Uterus (tissue), 3 donors: ENCODE measurements at regions not wholly inside any gene's neighbourhood (a gene's known extent, or its start where the extent isn't known, plus 50 kb on each side); places are given as distances from the start of the nearest gene placed in this dataset.

Experiments used
- DNase-seq, 2 donors: peaks; one replicate each; pipeline ENCODE4 v3.0.0-alpha.2; 2019 to 2020
- H3K27ac ChIP-seq, 2 donors: fragments of 200-600 bp; sonication (generic); 1 replicate in 1 of 2; 2 replicates in 1 of 2; pipeline ENCODE4 v1.5.1; 2016 to 2018
- H3K27me3 ChIP-seq, 2 donors: fragments of 200-600 bp; sonication (generic); one replicate each; pipeline ENCODE4 v1.5.1; 2018 to 2019; ENCODE audit warnings: control low read depth in 1 of 2
- H3K36me3 ChIP-seq, 2 donors: fragments of 200-600 bp; sonication (generic); one replicate each; pipeline ENCODE4 v1.5.1; 2019; ENCODE audit warnings: control low read depth in 1 of 2
- H3K4me1 ChIP-seq, 2 donors: fragments of 200-600 bp; sonication (generic); one replicate each; pipeline ENCODE4 v1.5.1; 2018 to 2019; ENCODE audit warnings: control low read depth in 1 of 2
- H3K4me3 ChIP-seq, 2 donors: fragments of 200-600 bp; sonication (generic); 1 replicate in 1 of 2; 2 replicates in 1 of 2; pipeline ENCODE4 v1.5.1; 2018 to 2019; ENCODE audit warnings: mild to moderate bottlenecking in 1 of 2
- H3K9me3 ChIP-seq, 2 donors: fragments of 200-600 bp; sonication (generic); one replicate each; pipeline ENCODE4 v1.5.1; 2019; ENCODE audit warnings: control low read depth in 1 of 2
- POLR2A ChIP-seq, 2 donors: fragments of 450-650 bp; IDR thresholded peaks; one replicate each; pipeline ENCODE4 v1.6.1; 2016; ENCODE audit warnings: antibody characterized with exemption in 2 of 2, mild to moderate bottlenecking in 1 of 2, moderate library complexity in 1 of 2
- intact Hi-C: fragments of 100-400 bp; cut with DNase I; formaldehyde crosslinking; loops from one replicate; pipeline ENCODE4 v1.15.1; 2023; ENCODE audit warnings: low total_unique reads
- TF ChIP-seq, protein P1 (sequence below), 4 experiments: fragments of 200-600 bp in 2 of 4; fragments of 450-650 bp in 2 of 4; sonication (generic) in 2 of 4; IDR thresholded peaks; one replicate each; pipeline ENCODE4 v1.5.1; 2016 to 2019; ENCODE audit warnings: antibody characterized with exemption in 4 of 4, mild to moderate bottlenecking in 2 of 4, moderate library complexity in 1 of 4
- donor health status: DM: yes; HTN: yes; CAD: no.

DNA sequence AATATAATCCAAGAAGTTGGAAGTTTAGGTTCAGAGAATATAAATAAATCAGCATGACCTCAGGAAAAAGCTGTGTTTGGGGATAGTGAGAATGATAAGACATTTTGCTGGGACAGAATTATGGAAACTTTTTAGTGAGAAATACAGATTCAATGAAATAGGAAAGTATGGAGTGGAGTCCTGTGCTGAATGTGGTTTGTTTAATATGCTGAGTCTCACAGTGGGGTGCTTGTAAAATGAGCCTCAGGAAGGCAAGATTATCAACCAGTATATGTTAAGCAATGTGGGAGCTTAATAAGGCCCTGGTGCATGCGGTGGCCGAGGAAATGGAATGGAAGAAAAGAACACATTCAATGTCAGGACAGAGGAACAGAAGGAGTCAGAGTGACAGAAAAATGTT lies 1554.7 kb upstream of the TENM3 start:
- no peak for DNase-seq
- Histone ChIP-seq H3K36me3 (no peaks in the 10 kb centered on the region), H3K27ac (no peak overlapping the region), H3K4me1 (no peaks in the 10 kb centered on the region), H3K27me3 (no peaks in the 10 kb centered on the region), H3K9me3 (no peaks in the 10 kb centered on the region), H3K4me3 (no peak overlapping the region)
- intact Hi-C loops = no loop called here
- no peak for TF ChIP-seq POLR2A (IDR thresholded peaks at IDR 0.05)
- TF ChIP-seq, protein P1, sequence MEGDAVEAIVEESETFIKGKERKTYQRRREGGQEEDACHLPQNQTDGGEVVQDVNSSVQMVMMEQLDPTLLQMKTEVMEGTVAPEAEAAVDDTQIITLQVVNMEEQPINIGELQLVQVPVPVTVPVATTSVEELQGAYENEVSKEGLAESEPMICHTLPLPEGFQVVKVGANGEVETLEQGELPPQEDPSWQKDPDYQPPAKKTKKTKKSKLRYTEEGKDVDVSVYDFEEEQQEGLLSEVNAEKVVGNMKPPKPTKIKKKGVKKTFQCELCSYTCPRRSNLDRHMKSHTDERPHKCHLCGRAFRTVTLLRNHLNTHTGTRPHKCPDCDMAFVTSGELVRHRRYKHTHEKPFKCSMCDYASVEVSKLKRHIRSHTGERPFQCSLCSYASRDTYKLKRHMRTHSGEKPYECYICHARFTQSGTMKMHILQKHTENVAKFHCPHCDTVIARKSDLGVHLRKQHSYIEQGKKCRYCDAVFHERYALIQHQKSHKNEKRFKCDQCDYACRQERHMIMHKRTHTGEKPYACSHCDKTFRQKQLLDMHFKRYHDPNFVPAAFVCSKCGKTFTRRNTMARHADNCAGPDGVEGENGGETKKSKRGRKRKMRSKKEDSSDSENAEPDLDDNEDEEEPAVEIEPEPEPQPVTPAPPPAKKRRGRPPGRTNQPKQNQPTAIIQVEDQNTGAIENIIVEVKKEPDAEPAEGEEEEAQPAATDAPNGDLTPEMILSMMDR (IDR thresholded peaks at IDR 0.05) = no peak

GRCh38 chr4:180694875-180695274 lies 1548.3 kb upstream of the TENM3 start:
- DNase-seq = no peak
- H3K9me3 ChIP-seq = no peaks in the 10 kb centered on the region
- H3K4me3 ChIP-seq = no peak overlapping the region
- no peaks in the 10 kb centered on the region for H3K36me3 ChIP-seq
- intact Hi-C loops = no loop called here
- no peak for TF ChIP-seq POLR2A (IDR thresholded peaks at IDR 0.05)
- TF ChIP-seq, protein P1 (IDR thresholded peaks at IDR 0.05) = no peak
- no peak overlapping the region for H3K27ac ChIP-seq
- H3K27me3 ChIP-seq = no peaks in the 10 kb centered on the region
- no peaks in the 10 kb centered on the region for H3K4me1 ChIP-seq

- no peak for TF ChIP-seq POLR2A (IDR thresholded peaks at IDR 0.05)
- TF ChIP-seq, protein P1 (IDR thresholded peaks at IDR 0.05) = no peak
- no peak overlapping the region for H3K4me3 ChIP-seq
- no peak for DNase-seq
- H3K9me3 ChIP-seq = no peaks in the 10 kb centered on the region
- intact Hi-C loops = no loop called here
- no peaks in the 10 kb centered on the region for H3K27me3 ChIP-seq
- no peaks in the 10 kb centered on the region for H3K36me3 ChIP-seq
- H3K27ac ChIP-seq = no peak overlapping the region
- no peaks in the 10 kb centered on the region for H3K4me1 ChIP-seq
Observed at GRCh38 chr4:180695851-180696250, 1547.4 kb upstream of the TENM3 start.

- Histone ChIP-seq H3K9me3 (no peaks in the 10 kb centered on the region), H3K4me1 (no peaks in the 10 kb centered on the region), H3K4me3 (no peak overlapping the region), H3K36me3 (no peaks in the 10 kb centered on the region), H3K27me3 (no peaks in the 10 kb centered on the region), H3K27ac (no peak overlapping the region)
- no peak for DNase-seq
- intact Hi-C loops = no loop called here
- TF ChIP-seq, protein P1 (IDR thresholded peaks at IDR 0.05) = no peak
- no peak for TF ChIP-seq POLR2A (IDR thresholded peaks at IDR 0.05)
Observed at GRCh38 chr4:180696460-180697092, 1546.6 kb upstream of the TENM3 start.

DNA sequence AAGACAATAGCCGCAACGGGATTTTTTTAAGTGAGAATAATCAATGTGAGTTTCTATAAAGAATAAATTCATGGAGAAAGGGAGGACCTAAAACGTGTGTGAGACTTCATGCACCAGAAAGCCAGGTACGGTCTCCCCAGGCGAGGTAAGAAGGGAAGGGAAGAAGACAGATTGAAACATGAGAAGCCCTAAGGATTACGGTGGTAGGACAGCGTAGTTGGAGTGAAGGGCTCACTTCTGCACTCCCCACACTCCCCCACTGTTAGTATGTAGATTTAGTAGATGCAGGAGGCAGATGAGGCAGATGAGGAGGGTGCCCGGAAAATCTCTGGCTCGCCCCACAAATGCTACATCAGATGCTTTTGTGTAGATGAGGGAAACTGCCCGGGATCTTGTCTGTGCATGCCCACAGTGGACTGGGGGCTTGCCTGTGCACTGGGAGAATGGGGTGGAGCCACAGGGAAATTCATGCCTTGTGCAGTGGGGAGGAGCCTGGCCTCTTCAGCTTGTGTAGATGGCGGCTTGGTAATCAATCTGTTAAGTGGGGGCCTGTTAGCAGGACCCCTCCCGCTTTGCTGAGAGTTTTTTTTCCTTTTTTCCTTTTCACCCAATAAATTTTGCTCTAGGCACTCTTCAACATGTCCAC lies 1544.5 kb upstream of the TENM3 start:
- Histone ChIP-seq H3K27me3 (no peaks in the 10 kb centered on the region), H3K36me3 (no peaks in the 10 kb centered on the region), H3K27ac (no peak overlapping the region), H3K4me1 (no peaks in the 10 kb centered on the region), H3K4me3 (no peak overlapping the region), H3K9me3 (no peaks in the 10 kb centered on the region)
- TF ChIP-seq, protein P1 (IDR thresholded peaks at IDR 0.05) = no peak
- TF ChIP-seq POLR2A (IDR thresholded peaks at IDR 0.05) = no peak
- intact Hi-C loops = no loop called here
- no peak for DNase-seq
